GM06990 (cell line): ENCODE measurements at regions not wholly inside any gene's neighbourhood (a gene's known extent, or its start where the extent isn't known, plus 50 kb on each side); places are given as distances from the start of the nearest gene placed in this dataset.

ENCODE experiments used
- DNase-seq: peaks from one replicate; pipeline ENCODE4 v3.0.0-alpha.2; 2011; ENCODE audit not compliant: insufficient read length; ENCODE audit errors: extremely low read depth
- H3K27me3 ChIP-seq: replicated peaks from 2 replicates; pipeline ENCODE4 v1.6.0; 2011; ENCODE audit warnings: low read length; ENCODE audit not compliant: control insufficient read depth, insufficient read depth
- H3K36me3 ChIP-seq: 2 replicates; pipeline ENCODE4 v1.5.1; 2011; ENCODE audit warnings: low read length; ENCODE audit not compliant: control insufficient read depth, insufficient read depth
- H3K4me3 ChIP-seq: replicated peaks from 2 replicates; pipeline ENCODE4 v1.5.1; 2011; ENCODE audit warnings: low read depth, mild to moderate bottlenecking, control low read depth, low read length
- TF ChIP-seq, protein P1 (sequence below): IDR thresholded peaks from 2 replicates; pipeline ENCODE4 v1.5.1; 2011; ENCODE audit warnings: low read length, control low read depth, mild to moderate bottlenecking, inconsistent platforms; ENCODE audit not compliant: insufficient read depth, poor library complexity, severe bottlenecking

GRCh38 chr16:63606778-63607177 lies 1515.1 kb downstream of the CDH11 start:
- Histone ChIP-seq H3K27me3 (no peaks in the 10 kb centered on the region), H3K36me3 (no peaks in the 10 kb centered on the region), H3K4me3 (no peak overlapping the region)
- TF ChIP-seq, protein P1, sequence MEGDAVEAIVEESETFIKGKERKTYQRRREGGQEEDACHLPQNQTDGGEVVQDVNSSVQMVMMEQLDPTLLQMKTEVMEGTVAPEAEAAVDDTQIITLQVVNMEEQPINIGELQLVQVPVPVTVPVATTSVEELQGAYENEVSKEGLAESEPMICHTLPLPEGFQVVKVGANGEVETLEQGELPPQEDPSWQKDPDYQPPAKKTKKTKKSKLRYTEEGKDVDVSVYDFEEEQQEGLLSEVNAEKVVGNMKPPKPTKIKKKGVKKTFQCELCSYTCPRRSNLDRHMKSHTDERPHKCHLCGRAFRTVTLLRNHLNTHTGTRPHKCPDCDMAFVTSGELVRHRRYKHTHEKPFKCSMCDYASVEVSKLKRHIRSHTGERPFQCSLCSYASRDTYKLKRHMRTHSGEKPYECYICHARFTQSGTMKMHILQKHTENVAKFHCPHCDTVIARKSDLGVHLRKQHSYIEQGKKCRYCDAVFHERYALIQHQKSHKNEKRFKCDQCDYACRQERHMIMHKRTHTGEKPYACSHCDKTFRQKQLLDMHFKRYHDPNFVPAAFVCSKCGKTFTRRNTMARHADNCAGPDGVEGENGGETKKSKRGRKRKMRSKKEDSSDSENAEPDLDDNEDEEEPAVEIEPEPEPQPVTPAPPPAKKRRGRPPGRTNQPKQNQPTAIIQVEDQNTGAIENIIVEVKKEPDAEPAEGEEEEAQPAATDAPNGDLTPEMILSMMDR, result no peak
- DNase-seq, result no peak

- no peaks in the 10 kb centered on the region for H3K36me3 ChIP-seq
- no peak for DNase-seq
- no peaks in the 10 kb centered on the region for H3K27me3 ChIP-seq
- H3K4me3 ChIP-seq, result no peak overlapping the region
- TF ChIP-seq, protein P1, result no peak
These were observed 1519.5 kb downstream of the CDH11 start for GRCh38 chr16:63602206-63602927.

DNA sequence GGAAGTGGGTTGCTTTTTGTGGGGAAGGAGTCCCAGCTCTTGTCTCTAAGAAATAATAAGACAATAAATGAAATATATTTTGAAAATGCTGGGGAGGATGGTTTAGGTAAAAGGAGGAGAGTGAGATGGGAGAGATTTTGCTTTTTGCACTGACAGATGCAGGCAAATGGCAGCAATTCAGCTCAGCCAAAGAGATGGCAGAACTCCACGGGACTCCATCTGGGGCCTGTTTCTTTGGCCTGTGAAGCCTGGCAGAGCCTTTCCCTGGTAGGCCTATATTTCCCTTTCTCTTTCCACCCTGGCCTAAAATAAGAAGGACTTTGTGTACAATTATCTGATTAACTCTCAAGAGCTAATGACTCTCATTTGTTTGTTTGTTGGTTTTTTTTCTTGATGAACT lies 1525.1 kb downstream of the CDH11 start:
- TF ChIP-seq, protein P1, result no peak
- DNase-seq, result no peak
- H3K27me3 ChIP-seq, result no peaks in the 10 kb centered on the region
- no peaks in the 10 kb centered on the region for H3K36me3 ChIP-seq
- no peak overlapping the region for H3K4me3 ChIP-seq

DNA sequence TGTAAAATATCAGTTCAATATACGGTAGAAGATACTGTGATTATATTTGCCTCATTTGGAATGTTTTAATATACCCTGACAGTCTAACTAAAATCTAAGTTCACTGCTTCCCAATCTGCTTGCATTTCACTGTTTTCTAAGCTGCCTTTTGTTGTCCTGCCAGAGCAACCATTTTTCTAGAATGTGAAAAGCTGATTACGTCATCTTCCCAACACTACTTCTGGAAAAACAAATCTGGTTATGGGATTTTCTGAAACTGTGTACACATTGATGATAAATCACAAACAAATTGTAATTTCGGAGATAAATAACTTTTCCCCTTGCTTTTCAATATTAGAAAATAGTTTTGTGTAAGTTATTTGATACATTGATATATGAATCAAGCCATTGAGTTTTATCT lies 1529.0 kb downstream of the CDH11 start:
- Histone ChIP-seq H3K27me3 (no peaks in the 10 kb centered on the region), H3K4me3 (no peak overlapping the region), H3K36me3 (no peaks in the 10 kb centered on the region)
- TF ChIP-seq, protein P1, result no peak
- DNase-seq, result no peak

- Histone ChIP-seq H3K27me3 (no peaks in the 10 kb centered on the region), H3K36me3 (no peaks in the 10 kb centered on the region)
- TF ChIP-seq, protein P1, result no peak
These were observed 1540.3 kb downstream of the CDH11 start for GRCh38 chr16:63581570-63581969.

GRCh38 chr16:63578791-63579190 lies 1542.6 kb upstream of the CDH8 start:
- H3K36me3 ChIP-seq, result no peaks in the 10 kb centered on the region
- no peaks in the 10 kb centered on the region for H3K27me3 ChIP-seq
- no peak overlapping the region for H3K4me3 ChIP-seq
- TF ChIP-seq, protein P1, result no peak
- no peak for DNase-seq

More at GRCh38 chr16:63581570-63581969, 1540.3 kb downstream of the CDH11 start:
- no peak for DNase-seq
- no peak overlapping the region for H3K4me3 ChIP-seq
